H1 (cell line): ENCODE measurements at regions not wholly inside any gene's neighbourhood (a gene's known extent, or its start where the extent isn't known, plus 50 kb on each side); places are given as distances from the start of the nearest gene placed in this dataset.

Experiments
- BACH1 ChIP-seq: IDR thresholded peaks from 2 replicates; pipeline ENCODE4 v1.6.1; 2012; ENCODE audit warnings: low read length, improper control_type of control experiment
- NRF1 ChIP-seq: IDR thresholded peaks from 2 replicates; pipeline ENCODE4 v1.6.1; 2011; ENCODE audit warnings: mild to moderate bottlenecking, low read depth, low read length, improper control_type of control experiment
- SP2 ChIP-seq: IDR thresholded peaks from 2 replicates; pipeline ENCODE4 v1.6.1; 2012; ENCODE audit warnings: mild to moderate bottlenecking, low read length, inconsistent platforms
- SP4 ChIP-seq: IDR thresholded peaks from 2 replicates; pipeline ENCODE4 v1.6.1; 2012; ENCODE audit warnings: low read length, inconsistent platforms

DNA sequence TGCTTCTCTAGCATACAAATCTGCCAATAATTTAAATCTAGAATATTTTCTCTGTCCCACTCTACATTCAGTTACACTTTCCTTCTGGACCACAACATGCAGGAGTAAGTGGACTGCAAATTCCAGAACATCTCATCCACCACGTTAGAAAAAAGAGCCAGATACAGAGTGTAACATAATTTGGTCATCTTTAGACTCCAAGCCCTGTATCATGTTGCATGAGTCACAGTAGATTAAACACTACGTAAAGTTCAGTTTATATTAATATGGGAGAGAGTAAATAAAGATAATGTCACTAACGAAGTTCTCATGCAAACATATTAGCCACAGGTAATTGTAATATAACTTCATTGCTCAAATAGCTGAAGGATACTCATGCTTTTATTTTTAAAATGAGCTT is 327.0 kb downstream of the C6orf118 start (continued):
- TF ChIP-seq SP2 (no peak), BACH1 (no peak), NRF1 (no peak), SP4 (no peak)
- TF ChIP-seq, all 59 proteins: peak for 0
